A673 (cell line): ENCODE measurements at regions not wholly inside any gene's neighbourhood (a gene's known extent, or its start where the extent isn't known, plus 50 kb on each side); places are given as distances from the start of the nearest gene placed in this dataset.

Experiments
- BruUV-seq: library from RNA; stranded (reverse); fragments of 400-500 nt; replicated peaks from 2 replicates; lab custom pipeline; 2021; lab: Mats Ljungman, UMichigan
- CTCF ChIA-PET: fragments of 300-600 bp; sonication (Branson Sonifier 250); formaldehyde crosslinking; loops from one replicate; lab custom pipeline; 2022; ENCODE audit warnings: antibody characterized with exemption; lab: Charles Lee
- POLR2A ChIA-PET: fragments of 300-600 bp; sonication (Branson Sonifier 250); formaldehyde crosslinking; loops from one replicate; lab custom pipeline; 2022; ENCODE audit warnings: antibody characterized with exemption; ENCODE audit not compliant: low non-redundant PET; lab: Charles Lee
- DNase-seq: peaks from one replicate; pipeline ENCODE4 v3.0.0-alpha.2; 2015; ENCODE audit warnings: low spot score
- H3K27ac ChIP-seq: fragments of 200-600 bp; sonication (generic); 2 replicates; pipeline ENCODE4 v1.5.1; 2016; ENCODE audit warnings: mixed run types, low read depth, mild to moderate bottlenecking, mixed read lengths, antibody characterized with exemption, low read length; ENCODE audit not compliant: poor library complexity, severe bottlenecking
- H3K27me3 ChIP-seq: fragments of 200-600 bp; sonication (generic); replicated peaks from 2 replicates; pipeline ENCODE4 v1.6.1; 2017; ENCODE audit warnings: mixed run types, low read depth, mild to moderate bottlenecking, mixed read lengths, antibody characterized with exemption, low read length; ENCODE audit not compliant: insufficient read depth, poor library complexity
- H3K36me3 ChIP-seq: fragments of 200-600 bp; sonication (generic); 2 replicates; pipeline ENCODE4 v1.6.1; 2016; ENCODE audit warnings: mixed run types, mild to moderate bottlenecking, mixed read lengths, antibody characterized with exemption, low read length; ENCODE audit not compliant: insufficient read depth, poor library complexity, severe bottlenecking
- H3K4me1 ChIP-seq: fragments of 200-600 bp; sonication (generic); 2 replicates; pipeline ENCODE4 v1.6.1; 2017; ENCODE audit warnings: mixed run types, mild to moderate bottlenecking, mixed read lengths, antibody characterized with exemption, low read length; ENCODE audit not compliant: insufficient read depth, poor library complexity, severe bottlenecking
- H3K4me3 ChIP-seq: fragments of 200-600 bp; sonication (generic); 2 replicates; pipeline ENCODE4 v1.5.1; 2016; ENCODE audit warnings: low read depth, mixed run types, mild to moderate bottlenecking, mixed read lengths, low read length; ENCODE audit not compliant: poor library complexity, severe bottlenecking
- H3K9me3 ChIP-seq: fragments of 200-600 bp; sonication (generic); 2 replicates; pipeline ENCODE4 v1.6.1; 2016; ENCODE audit warnings: mixed run types, low read depth, mild to moderate bottlenecking, mixed read lengths, antibody characterized with exemption, low read length; ENCODE audit not compliant: poor library complexity, severe bottlenecking
- CTCF ChIP-seq: fragments of 300-800, 200-600 bp; sonication (generic); conservative IDR thresholded peaks from 2 replicates; pipeline ENCODE4 v1.5.1; 2017; ENCODE audit warnings: low read depth, mild to moderate bottlenecking, antibody characterized with exemption, low read length, moderate library complexity, mixed read lengths
- EZH2 ChIP-seq: fragments of 200-600 bp; sonication (generic); IDR thresholded peaks from 2 replicates; pipeline ENCODE4 v1.6.1; 2017; ENCODE audit warnings: borderline replicate concordance, low read depth, mild to moderate bottlenecking, mixed read lengths, antibody characterized with exemption, low read length; ENCODE audit not compliant: poor library complexity, severe bottlenecking
- intact Hi-C: fragments of 100-400 bp; cut with micrococcal nuclease; formaldehyde crosslinking; loops from one replicate; pipeline ENCODE4 v1.10.0; 2022; ENCODE audit not compliant: unreplicated experiment

- Histone ChIP-seq H3K36me3 (no peaks in the 10 kb centered on the region), H3K9me3 (no peaks in the 10 kb centered on the region), H3K4me1 (peaks cover 4% of the 10 kb centered on the region), H3K27me3 (no peaks in the 10 kb centered on the region), H3K4me3 (no peak overlapping the region), H3K27ac (no peak overlapping the region)
- CTCF ChIA-PET, result interaction anchor here (1.5 kb wide), 1 partner anchor 334 kb away, joined by 4 read pairs; no protein-coding TSS in a partner anchor
- POLR2A ChIA-PET, result interaction anchor here (0.6 kb wide), 1 partner anchor 334 kb away, joined by 3 read pairs; no protein-coding TSS in a partner anchor
- TF ChIP-seq EZH2 (no peak), CTCF (peak; percentile 56)
- intact Hi-C loops, result loop anchor here (2.0 to 10.0 kb wide), 2 partner anchors 335 to 1503 kb away; no protein-coding TSS in a partner anchor
- peak; percentile 66 for DNase-seq
- no TSS peak for BruUV-seq
Observed at GRCh38 chr12:84507956-84508850, 404.4 kb downstream of the SLC6A15 start.

- TF ChIP-seq CTCF, result no peak
- no peak for TF ChIP-seq EZH2
- ChIA-PET CTCF (no interaction called here), POLR2A (no interaction called here)
- Histone ChIP-seq H3K4me1 (peaks cover 4% of the 10 kb centered on the region), H3K9me3 (no peaks in the 10 kb centered on the region), H3K27me3 (no peaks in the 10 kb centered on the region), H3K27ac (no peak overlapping the region), H3K4me3 (no peak overlapping the region), H3K36me3 (no peaks in the 10 kb centered on the region)
- DNase-seq, result no peak
- intact Hi-C loops, result loop anchor here (10.0 kb wide), 1 partner anchor 1501 kb away; no protein-coding TSS in a partner anchor
- BruUV-seq, result no TSS peak
Observed at GRCh38 chr12:84506282-84506681, 406.3 kb downstream of the SLC6A15 start.

- DNase-seq, result peak; percentile 74
Observed at GRCh38 chr12:84502907-84503787, 409.5 kb downstream of the SLC6A15 start.

More at GRCh38 chr12:84502907-84503787, 409.5 kb downstream of the SLC6A15 start:
- TF ChIP-seq EZH2 (no peak), CTCF (peak; percentile 76)
- Histone ChIP-seq H3K27me3 (no peaks in the 10 kb centered on the region), H3K36me3 (no peaks in the 10 kb centered on the region), H3K4me3 (no peak overlapping the region), H3K27ac (no peak overlapping the region), H3K4me1 (peaks cover under 1% of the 10 kb centered on the region), H3K9me3 (no peaks in the 10 kb centered on the region)
- BruUV-seq, result no TSS peak
- intact Hi-C loops, result loop anchor here (2.0 to 10.0 kb wide), 4 partner anchors 676 to 1976 kb away; partner anchors contain the start of gene TMTC2
- CTCF ChIA-PET, result interaction anchor here (0.5 to 1.7 kb wide), 4 partner anchors 339 to 1817 kb away, joined by 3 to 8 read pairs (median 6); no protein-coding TSS in a partner anchor
- POLR2A ChIA-PET, result no interaction called here
